ENCODE measurements at regions not wholly inside any gene's neighbourhood (a gene's known extent, or its start where the extent isn't known, plus 50 kb on each side); places are given as distances from the start of the nearest gene placed in this dataset.

DNA sequence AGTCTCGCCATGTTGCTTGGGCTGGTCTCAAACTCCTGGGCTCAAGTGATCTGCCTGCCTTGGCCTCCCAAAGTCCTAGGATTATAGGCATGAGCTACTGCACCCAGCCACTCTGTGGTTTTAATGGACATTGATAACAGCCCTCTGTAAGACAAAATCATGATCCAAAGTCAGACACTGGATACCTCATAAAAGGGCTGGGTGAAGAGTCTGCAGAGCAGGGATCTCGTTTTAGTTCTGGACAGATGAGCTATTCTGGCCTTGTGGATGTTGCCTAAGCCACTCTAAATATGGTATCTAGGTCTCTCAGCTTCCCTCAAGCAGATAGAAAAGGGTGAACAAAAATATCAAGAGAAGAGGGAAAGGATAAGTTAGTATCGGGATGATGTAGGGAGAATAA, 133.4 kb upstream of the OSMR start:
- Histone ChIP-seq H3K4me1 (no peaks in the 10 kb centered on the region), H3K36me3 (no peaks in the 10 kb centered on the region), H3K27me3 (no peaks in the 10 kb centered on the region), H3K9me3 (no peaks in the 10 kb centered on the region), H3K27ac (no peak overlapping the region), H3K4me3 (no peak overlapping the region)
- TF ChIP-seq POLR2A (IDR thresholded peaks at IDR 0.05), result no peak
- TF ChIP-seq, protein P1, sequence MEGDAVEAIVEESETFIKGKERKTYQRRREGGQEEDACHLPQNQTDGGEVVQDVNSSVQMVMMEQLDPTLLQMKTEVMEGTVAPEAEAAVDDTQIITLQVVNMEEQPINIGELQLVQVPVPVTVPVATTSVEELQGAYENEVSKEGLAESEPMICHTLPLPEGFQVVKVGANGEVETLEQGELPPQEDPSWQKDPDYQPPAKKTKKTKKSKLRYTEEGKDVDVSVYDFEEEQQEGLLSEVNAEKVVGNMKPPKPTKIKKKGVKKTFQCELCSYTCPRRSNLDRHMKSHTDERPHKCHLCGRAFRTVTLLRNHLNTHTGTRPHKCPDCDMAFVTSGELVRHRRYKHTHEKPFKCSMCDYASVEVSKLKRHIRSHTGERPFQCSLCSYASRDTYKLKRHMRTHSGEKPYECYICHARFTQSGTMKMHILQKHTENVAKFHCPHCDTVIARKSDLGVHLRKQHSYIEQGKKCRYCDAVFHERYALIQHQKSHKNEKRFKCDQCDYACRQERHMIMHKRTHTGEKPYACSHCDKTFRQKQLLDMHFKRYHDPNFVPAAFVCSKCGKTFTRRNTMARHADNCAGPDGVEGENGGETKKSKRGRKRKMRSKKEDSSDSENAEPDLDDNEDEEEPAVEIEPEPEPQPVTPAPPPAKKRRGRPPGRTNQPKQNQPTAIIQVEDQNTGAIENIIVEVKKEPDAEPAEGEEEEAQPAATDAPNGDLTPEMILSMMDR (IDR thresholded peaks at IDR 0.05), result no peak
- no peak for TF ChIP-seq POLR2AphosphoS5 (IDR thresholded peaks at IDR 0.05)
- no peak for TF ChIP-seq EP300 (IDR thresholded peaks at IDR 0.05)
- intact Hi-C loops (cut with DNase I), result no loop called here
- no peak for DNase-seq
- 64 to 84% methylated on average over 3 of the region's 3 CpGs for WGBS, 2 donors

DNA sequence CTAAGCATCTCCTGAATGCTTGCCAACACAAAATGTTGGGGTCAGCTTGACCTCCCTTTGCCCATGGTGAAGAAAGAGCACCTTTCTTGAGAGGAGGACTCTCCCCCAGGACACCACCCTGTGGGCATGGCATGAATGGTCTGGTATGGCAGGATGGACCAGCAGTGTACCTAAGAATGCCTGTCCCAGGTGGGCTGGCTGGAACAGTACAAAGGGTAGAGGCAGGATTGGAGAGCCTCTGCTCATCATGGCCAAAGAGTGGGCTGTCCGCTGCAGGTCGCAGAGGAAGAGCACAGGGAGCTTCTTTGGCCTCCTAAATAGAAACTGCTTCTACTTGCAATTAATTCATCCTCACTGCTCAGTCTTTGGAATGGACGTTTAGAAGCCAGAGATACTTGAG, 131.6 kb upstream of the OSMR start:
- no peak overlapping the region for H3K4me3 ChIP-seq
- no peaks in the 10 kb centered on the region for H3K27me3 ChIP-seq
- H3K9me3 ChIP-seq, result no peaks in the 10 kb centered on the region
- WGBS, 2 donors, result 78 to 86% methylated on average over 3 of the region's 3 CpGs
- DNase-seq, result no peak
- intact Hi-C loops (cut with DNase I), result no loop called here
- peaks cover 0 to 11% (median 8%) of the 10 kb centered on the region in 4 donors for H3K4me1 ChIP-seq
- H3K27ac ChIP-seq, result no peak overlapping the region
- TF ChIP-seq, protein P1 (IDR thresholded peaks at IDR 0.05), result no peak
- TF ChIP-seq POLR2A (IDR thresholded peaks at IDR 0.05) (no peak), POLR2AphosphoS5 (IDR thresholded peaks at IDR 0.05) (no peak), EP300 (IDR thresholded peaks at IDR 0.05) (no peak)
- H3K36me3 ChIP-seq, result no peaks in the 10 kb centered on the region

DNA sequence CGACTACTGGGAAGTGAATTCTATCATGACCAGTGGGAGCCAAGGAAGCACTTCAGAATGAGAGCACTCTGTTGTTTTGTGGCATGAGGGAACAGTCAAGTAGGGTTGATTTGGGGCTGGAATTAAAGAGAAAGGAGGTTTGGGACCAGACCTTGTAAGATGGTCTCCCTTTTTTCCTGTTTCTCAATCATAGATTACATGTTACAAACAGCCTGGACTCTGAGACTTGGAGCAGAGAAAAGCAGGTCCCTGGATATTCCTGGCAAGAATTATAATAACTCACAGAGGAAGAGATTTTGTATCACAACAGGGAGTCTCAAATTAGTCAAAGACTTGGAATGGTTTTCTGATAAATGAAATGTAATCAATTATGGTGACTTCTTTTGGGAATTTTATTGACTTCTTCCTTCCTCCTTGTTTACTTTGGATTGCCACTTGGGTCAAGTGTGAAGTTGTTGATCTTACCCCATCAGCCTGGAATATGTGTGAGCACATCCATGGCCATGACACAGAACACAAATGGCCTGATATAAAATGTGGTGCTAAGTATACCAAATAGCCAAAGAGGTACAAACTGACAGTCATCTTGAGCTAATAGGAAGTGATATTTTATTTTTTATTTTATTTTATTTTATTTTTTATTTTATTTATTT, 131.0 kb upstream of the OSMR start:
- no peak overlapping the region for H3K27ac ChIP-seq
- intact Hi-C loops (cut with DNase I), result no loop called here
- H3K4me3 ChIP-seq, result no peak overlapping the region
- TF ChIP-seq POLR2AphosphoS5 (IDR thresholded peaks at IDR 0.05) (no peak), POLR2A (IDR thresholded peaks at IDR 0.05) (no peak), EP300 (IDR thresholded peaks at IDR 0.05) (no peak)
- TF ChIP-seq, protein P1 (IDR thresholded peaks at IDR 0.05), result no peak
- no peaks in the 10 kb centered on the region for H3K27me3 ChIP-seq
- no peak for DNase-seq
- peaks cover 0 to 15% (median 13%) of the 10 kb centered on the region in 4 donors for H3K4me1 ChIP-seq
- WGBS, 2 donors, result 24 to 48% methylated on average over 1 of the region's 1 CpG
- H3K36me3 ChIP-seq, result no peaks in the 10 kb centered on the region
- H3K9me3 ChIP-seq, result no peaks in the 10 kb centered on the region

DNA sequence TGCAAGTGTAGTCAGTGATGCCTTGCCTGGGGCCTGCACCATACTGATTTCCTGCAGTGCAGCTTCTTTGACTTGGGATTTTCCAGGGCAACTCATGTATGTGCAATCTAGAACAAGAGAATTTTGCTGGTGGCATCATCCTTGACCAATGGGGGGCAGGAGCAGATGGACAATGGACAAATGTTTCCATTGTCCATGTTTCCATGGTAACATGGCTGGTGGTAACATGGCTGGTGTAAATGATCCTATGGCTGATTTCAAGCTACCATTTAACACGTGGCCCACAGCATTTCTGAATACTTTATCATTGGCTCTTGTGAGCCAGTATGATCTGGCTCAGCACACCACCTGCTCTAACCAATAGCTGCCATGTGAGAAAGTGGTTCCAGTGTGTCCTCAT, 130.1 kb upstream of the OSMR start:
- DNase-seq, result no peak
- Histone ChIP-seq H3K36me3 (no peaks in the 10 kb centered on the region), H3K27ac (no peak overlapping the region), H3K27me3 (no peaks in the 10 kb centered on the region), H3K4me3 (no peak overlapping the region), H3K9me3 (no peaks in the 10 kb centered on the region), H3K4me1 (peaks cover 0 to 21% (median 14%) of the 10 kb centered on the region in 4 donors)
- intact Hi-C loops (cut with DNase I), result no loop called here
- TF ChIP-seq POLR2AphosphoS5 (IDR thresholded peaks at IDR 0.05) (no peak), EP300 (IDR thresholded peaks at IDR 0.05) (no peak), POLR2A (IDR thresholded peaks at IDR 0.05) (no peak)
- TF ChIP-seq, protein P1 (IDR thresholded peaks at IDR 0.05), result no peak
- WGBS, 2 donors, result 70 to 87% methylated on average over 1 of the region's 1 CpG

DNA sequence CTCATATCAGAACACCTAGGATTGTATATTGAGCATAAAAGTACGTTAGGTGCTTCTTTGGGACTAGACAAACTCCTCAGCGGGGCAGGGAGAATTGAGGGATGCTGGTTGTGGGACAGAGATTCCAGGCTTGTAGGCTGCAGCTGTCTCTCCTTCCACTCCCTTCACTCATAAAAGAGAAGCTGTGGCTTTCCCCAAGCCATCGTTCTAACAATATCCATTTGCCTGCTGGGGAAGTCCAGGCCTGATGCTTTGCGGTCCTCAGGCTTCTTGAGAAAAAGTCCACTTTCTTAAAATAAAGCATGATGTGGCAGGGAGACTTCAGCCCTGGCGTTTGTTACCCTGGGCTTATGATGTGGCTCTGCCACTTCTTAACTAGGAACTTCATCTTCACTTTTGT, 129.3 kb upstream of the OSMR start:
- Histone ChIP-seq H3K9me3 (no peaks in the 10 kb centered on the region), H3K27ac (no peak overlapping the region), H3K36me3 (no peaks in the 10 kb centered on the region), H3K4me1 (peaks cover 0 to 21% (median 14%) of the 10 kb centered on the region in 4 donors), H3K27me3 (no peaks in the 10 kb centered on the region), H3K4me3 (no peak overlapping the region)
- no peak for DNase-seq
- WGBS, 2 donors, result 53 to 68% methylated on average over 5 of the region's 5 CpGs
- intact Hi-C loops (cut with DNase I), result no loop called here
- TF ChIP-seq EP300 (IDR thresholded peaks at IDR 0.05) (no peak), POLR2AphosphoS5 (IDR thresholded peaks at IDR 0.05) (no peak), POLR2A (IDR thresholded peaks at IDR 0.05) (no peak)
- TF ChIP-seq, protein P1 (IDR thresholded peaks at IDR 0.05), result no peak
